ENCODE measurements at regions not wholly inside any gene's neighbourhood (a gene's known extent, or its start where the extent isn't known, plus 50 kb on each side); places are given as distances from the start of the nearest gene placed in this dataset.

- no peaks in the 10 kb centered on the region for H4K20me1 ChIP-seq (ENCODE audit: insufficient read depth, poor library complexity, severe bottlenecking)
- H3K4me3 ChIP-seq = no peak overlapping the region
- H3K27me3 ChIP-seq = no peaks in the 10 kb centered on the region
- TF ChIP-seq EZH2phosphoT487 (IDR thresholded peaks at IDR 0.05; ENCODE audit: low read depth, severe bottlenecking, unreplicated experiment) = no peak
- TF ChIP-seq EZH2 (IDR thresholded peaks at IDR 0.05; ENCODE audit: borderline replicate concordance) = no peak
- no peak for TF ChIP-seq CTCF (IDR thresholded peaks at IDR 0.05; ENCODE audit: poor library complexity)
- no peak for DNase-seq (ENCODE audit: low spot score)
- no peak overlapping the region for H3K4me2 ChIP-seq
- peaks cover 8% of the 10 kb centered on the region for H3K4me1 ChIP-seq (ENCODE audit: insufficient read depth)
- H2AFZ ChIP-seq = no peak overlapping the region
- H3K36me3 ChIP-seq (replicated peaks; ENCODE audit: insufficient read depth, low read depth) = no peaks in the 10 kb centered on the region
- no peak overlapping the region for H3K27ac ChIP-seq
- WGBS (ENCODE audit: low lambda C conversion rate, missing lambda C conversion rate) = 97% methylated on average over 19 of the region's 19 CpGs
- no peaks in the 10 kb centered on the region for H3K9me2 ChIP-seq (replicated peaks; ENCODE audit: insufficient read depth)
- H3K79me2 ChIP-seq = no peaks in the 10 kb centered on the region
- no peaks in the 10 kb centered on the region for H3K9me3 ChIP-seq (ENCODE audit: low read depth)
Measured at GRCh38 chr9:95368377-95369160, 51.1 kb upstream of the FANCC start.
